PC-3 (cell line): ENCODE measurements at regions not wholly inside any gene's neighbourhood (a gene's known extent, or its start where the extent isn't known, plus 50 kb on each side); places are given as distances from the start of the nearest gene placed in this dataset.

ENCODE experiments used
- CTCF ChIP-seq: fragments of 300-600 bp; sonication (generic); conservative IDR thresholded peaks from 2 replicates; pipeline ENCODE4 v1.5.1; 2017; ENCODE audit warnings: antibody characterized with exemption, low read depth, mild to moderate bottlenecking, low read length
- EZH2 ChIP-seq: fragments of 300-600 bp; sonication (generic); IDR thresholded peaks from one replicate; pipeline ENCODE4 v1.6.1; 2017; ENCODE audit warnings: antibody characterized with exemption, mild to moderate bottlenecking, low read length; ENCODE audit not compliant: unreplicated experiment
- EZH2phosphoT487 ChIP-seq: fragments of 300-600 bp; sonication (generic); IDR thresholded peaks from 2 replicates; pipeline ENCODE4 v1.6.1; 2018; ENCODE audit warnings: mild to moderate bottlenecking, antibody characterized with exemption, low read length, borderline replicate concordance

- TF ChIP-seq CTCF (no peak), EZH2 (no peak), EZH2phosphoT487 (no peak)
Measured at GRCh38 chr6:87936065-87936464, 111.6 kb upstream of the SPACA1 start.
